ENCODE measurements at regions not wholly inside any gene's neighbourhood (a gene's known extent, or its start where the extent isn't known, plus 50 kb on each side); places are given as distances from the start of the nearest gene placed in this dataset.

DNA sequence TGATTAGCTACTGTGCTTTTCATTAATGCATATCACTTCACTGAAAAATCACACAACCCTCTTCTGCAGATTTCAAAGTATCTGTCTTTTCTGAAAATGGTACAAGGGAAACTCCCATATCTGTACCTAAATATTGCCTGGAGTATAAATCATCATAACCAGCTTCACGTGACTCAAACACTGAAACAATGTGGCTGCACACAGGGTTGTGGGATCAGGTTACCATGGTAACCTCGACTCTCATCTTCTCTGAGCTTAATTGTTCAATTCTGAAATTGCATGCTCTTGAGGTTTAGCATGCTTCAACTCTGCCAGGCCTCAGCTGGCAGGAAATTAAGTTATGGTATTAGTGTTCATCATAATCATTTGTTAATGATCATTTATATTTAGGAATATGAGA lies 77.5 kb upstream of the CPSF6 start:
- TF ChIP-seq, protein P1, sequence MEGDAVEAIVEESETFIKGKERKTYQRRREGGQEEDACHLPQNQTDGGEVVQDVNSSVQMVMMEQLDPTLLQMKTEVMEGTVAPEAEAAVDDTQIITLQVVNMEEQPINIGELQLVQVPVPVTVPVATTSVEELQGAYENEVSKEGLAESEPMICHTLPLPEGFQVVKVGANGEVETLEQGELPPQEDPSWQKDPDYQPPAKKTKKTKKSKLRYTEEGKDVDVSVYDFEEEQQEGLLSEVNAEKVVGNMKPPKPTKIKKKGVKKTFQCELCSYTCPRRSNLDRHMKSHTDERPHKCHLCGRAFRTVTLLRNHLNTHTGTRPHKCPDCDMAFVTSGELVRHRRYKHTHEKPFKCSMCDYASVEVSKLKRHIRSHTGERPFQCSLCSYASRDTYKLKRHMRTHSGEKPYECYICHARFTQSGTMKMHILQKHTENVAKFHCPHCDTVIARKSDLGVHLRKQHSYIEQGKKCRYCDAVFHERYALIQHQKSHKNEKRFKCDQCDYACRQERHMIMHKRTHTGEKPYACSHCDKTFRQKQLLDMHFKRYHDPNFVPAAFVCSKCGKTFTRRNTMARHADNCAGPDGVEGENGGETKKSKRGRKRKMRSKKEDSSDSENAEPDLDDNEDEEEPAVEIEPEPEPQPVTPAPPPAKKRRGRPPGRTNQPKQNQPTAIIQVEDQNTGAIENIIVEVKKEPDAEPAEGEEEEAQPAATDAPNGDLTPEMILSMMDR (IDR thresholded peaks at IDR 0.05; ENCODE audit: borderline replicate concordance, control extremely low read depth, extremely low read depth, insufficient read depth, missing control alignments) = no peak
- peak; percentile 62 for DNase-seq (ENCODE audit: low spot score)
- in situ Hi-C loops (cut with MboI; ENCODE audit: low sequenced_read_pairs, unreplicated experiment) = no loop called here

DNA sequence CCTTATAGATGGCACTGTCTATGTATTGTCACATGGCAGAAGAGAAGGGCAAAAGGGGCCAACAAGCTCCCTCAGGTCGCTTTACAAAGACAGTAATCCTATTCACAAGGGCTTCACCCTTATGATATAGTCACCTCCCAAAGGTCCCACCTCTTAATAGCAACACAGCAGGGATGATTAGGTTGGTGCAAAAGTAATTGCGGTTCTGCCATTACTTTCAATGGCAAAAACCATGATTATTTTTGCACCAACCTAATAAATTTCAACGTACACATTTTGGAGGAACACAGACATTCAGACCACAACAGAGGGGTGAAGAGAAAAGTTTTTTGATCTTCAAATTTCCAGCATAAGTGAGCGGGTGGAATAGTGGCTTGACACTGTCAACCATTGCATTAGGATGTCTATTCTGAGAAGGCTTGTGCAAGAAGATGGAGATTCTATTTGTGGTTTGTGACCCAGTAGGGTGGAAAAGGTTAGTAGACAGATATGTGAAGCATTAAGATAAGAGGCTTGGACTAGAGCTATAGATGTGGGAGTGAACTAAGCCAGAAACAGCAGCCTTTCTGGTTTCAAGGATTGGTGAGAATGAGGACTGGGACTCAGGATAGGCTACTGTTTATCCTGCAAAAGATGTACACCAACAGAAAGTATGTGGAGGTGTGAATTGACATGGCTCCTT lies 75.5 kb upstream of the CPSF6 start:
- in situ Hi-C loops (cut with MboI; ENCODE audit: low sequenced_read_pairs, unreplicated experiment) = no loop called here
- no peak for DNase-seq (ENCODE audit: low spot score)

DNA sequence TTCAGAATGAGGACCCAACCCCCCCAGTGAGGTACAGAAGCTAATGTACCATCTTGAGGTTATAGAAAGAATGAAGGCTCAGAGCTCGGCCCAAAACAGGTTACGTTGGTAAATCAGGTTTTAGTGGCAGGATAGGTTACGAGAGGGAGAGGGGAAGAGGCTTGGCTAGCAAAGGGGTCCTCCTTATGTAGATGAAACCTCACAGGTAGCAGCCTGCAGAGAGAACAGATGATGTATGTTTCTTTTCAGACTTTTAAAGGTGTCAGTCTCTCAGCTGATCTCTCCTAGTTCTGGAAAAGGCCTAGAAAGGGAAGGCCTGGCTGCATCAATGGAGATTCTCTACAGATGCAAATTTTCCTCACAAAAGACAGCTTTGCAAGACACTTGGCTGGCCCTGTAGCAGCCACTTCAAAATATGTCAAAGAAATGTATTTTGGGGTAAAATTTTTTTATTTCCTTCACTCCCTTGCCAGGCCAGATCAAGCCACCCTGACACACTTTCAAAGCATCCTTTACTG lies 71.7 kb upstream of the CPSF6 start:
- TF ChIP-seq, protein P1 (IDR thresholded peaks at IDR 0.05; ENCODE audit: borderline replicate concordance, control extremely low read depth, extremely low read depth, insufficient read depth, missing control alignments) = no peak
- no peak for DNase-seq (ENCODE audit: low spot score)
- in situ Hi-C loops (cut with MboI; ENCODE audit: low sequenced_read_pairs, unreplicated experiment) = no loop called here

More for the DNA sequence above, 75.5 kb upstream of the CPSF6 start:
- TF ChIP-seq, protein P1 (IDR thresholded peaks at IDR 0.05; ENCODE audit: borderline replicate concordance, control extremely low read depth, extremely low read depth, insufficient read depth, missing control alignments) = no peak

DNA sequence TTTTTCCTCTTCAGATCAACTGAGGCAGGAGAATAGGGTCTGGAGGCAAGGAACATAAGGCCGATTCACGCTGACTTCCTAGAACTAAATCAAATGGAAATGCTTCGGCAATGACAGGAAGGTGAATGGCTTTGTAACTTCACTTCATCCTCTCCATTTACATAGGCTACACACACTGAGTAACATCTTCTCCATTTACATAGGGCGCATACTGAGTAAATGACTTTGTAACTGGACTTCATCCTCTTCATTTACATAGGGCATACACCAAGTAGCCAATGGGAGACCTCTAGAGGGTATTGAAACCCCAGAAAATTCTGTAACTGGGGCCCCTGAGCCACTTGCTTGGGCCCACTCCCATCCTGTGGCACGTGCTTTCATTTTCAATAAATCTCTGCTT lies 71.0 kb upstream of the CPSF6 start:
- TF ChIP-seq, protein P1 (IDR thresholded peaks at IDR 0.05; ENCODE audit: borderline replicate concordance, control extremely low read depth, extremely low read depth, insufficient read depth, missing control alignments) = no peak
- DNase-seq (ENCODE audit: low spot score) = no peak
- in situ Hi-C loops (cut with MboI; ENCODE audit: low sequenced_read_pairs, unreplicated experiment) = no loop called here

DNA sequence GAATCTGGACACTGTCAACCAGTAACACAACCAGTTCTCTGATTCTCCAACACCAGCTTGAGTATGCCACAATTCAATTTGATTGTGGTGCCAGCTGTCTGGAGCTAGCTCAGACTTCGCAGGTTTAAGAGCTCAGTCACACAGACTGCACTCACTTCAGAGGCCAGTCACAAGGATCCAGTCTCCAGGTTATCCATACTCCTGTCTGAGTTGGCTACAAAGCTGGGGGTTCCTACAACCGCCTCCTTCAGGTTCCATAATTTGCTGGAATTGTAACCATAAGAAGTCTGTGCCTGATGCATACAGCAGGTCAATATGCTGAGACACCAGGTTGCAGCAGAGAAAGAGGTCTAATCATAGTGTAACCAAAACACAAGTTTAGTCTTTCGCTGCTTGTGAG lies 70.5 kb upstream of the CPSF6 start:
- TF ChIP-seq, protein P1 (IDR thresholded peaks at IDR 0.05; ENCODE audit: borderline replicate concordance, control extremely low read depth, extremely low read depth, insufficient read depth, missing control alignments) = no peak
- no peak for DNase-seq (ENCODE audit: low spot score)
- in situ Hi-C loops (cut with MboI; ENCODE audit: low sequenced_read_pairs, unreplicated experiment) = no loop called here

DNA sequence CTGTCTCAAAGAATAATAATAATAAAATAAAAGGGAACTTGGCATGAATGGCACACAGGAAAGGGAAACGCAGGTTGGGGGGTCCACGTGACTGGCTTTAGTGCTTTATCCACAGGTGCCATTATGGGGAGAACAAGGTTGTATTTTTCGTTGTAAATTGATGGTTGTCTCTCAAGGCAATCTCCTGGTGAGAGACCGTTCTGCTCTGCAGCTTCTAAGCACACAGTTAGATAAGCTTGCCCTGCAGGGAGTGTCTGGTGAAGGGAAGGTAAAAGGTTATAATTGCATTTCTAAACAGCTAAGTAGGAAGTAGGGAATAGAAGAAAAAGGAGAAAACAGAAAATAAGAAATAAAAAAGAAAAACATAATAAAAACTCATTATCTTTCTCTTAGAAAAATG lies 69.1 kb upstream of the CPSF6 start:
- in situ Hi-C loops (cut with MboI; ENCODE audit: low sequenced_read_pairs, unreplicated experiment) = no loop called here
- TF ChIP-seq, protein P1 (IDR thresholded peaks at IDR 0.05; ENCODE audit: borderline replicate concordance, control extremely low read depth, extremely low read depth, insufficient read depth, missing control alignments) = no peak
- DNase-seq (ENCODE audit: low spot score) = no peak

Data from GM13976 (cell line).